ENCODE measurements at regions not wholly inside any gene's neighbourhood (a gene's known extent, or its start where the extent isn't known, plus 50 kb on each side); places are given as distances from the start of the nearest gene placed in this dataset.
"Not testable (repeated sequence)": the region's sequence is repeated elsewhere in the genome, so short reads cannot be mapped to it uniquely, and the experiment has no call there.

GRCh38 chr10:131825150-131825848 is 75.5 kb upstream of the PPP2R2D start:
- H3K36me3 Mint-ChIP-seq (ENCODE audit: low read depth): no peaks in the 10 kb centered on the region
- intact Hi-C loops (cut with micrococcal nuclease): no loop called here
- H3K4me1 Mint-ChIP-seq (ENCODE audit: low read depth): no peaks in the 10 kb centered on the region
- H3K27ac Mint-ChIP-seq: no peak overlapping the region
- peaks cover 9% of the 10 kb centered on the region for H3K27me3 Mint-ChIP-seq
- no peak overlapping the region for H3K4me3 Mint-ChIP-seq
- no peaks in the 10 kb centered on the region for H3K9me3 Mint-ChIP-seq

GRCh38 chr10:131825960-131826650 is 74.7 kb upstream of the PPP2R2D start:
- intact Hi-C loops (cut with micrococcal nuclease): no loop called here
- Mint-ChIP-seq H3K4me3 (no peak overlapping the region), H3K9me3 (no peaks in the 10 kb centered on the region), H3K27ac (no peak overlapping the region), H3K36me3 (ENCODE audit: low read depth) (no peaks in the 10 kb centered on the region), H3K4me1 (ENCODE audit: low read depth) (no peaks in the 10 kb centered on the region), H3K27me3 (peaks cover 9% of the 10 kb centered on the region)

GRCh38 chr10:131829156-131829930 is 71.5 kb upstream of the PPP2R2D start:
- Mint-ChIP-seq H3K27ac (no peak overlapping the region), H3K36me3 (ENCODE audit: low read depth) (no peaks in the 10 kb centered on the region), H3K27me3 (peaks cover 9% of the 10 kb centered on the region), H3K4me3 (no peak overlapping the region), H3K9me3 (no peaks in the 10 kb centered on the region), H3K4me1 (ENCODE audit: low read depth) (no peaks in the 10 kb centered on the region)
- intact Hi-C loops (cut with micrococcal nuclease): no loop called here

- Mint-ChIP-seq H3K27me3 (no peaks in the 10 kb centered on the region), H3K9me3 (no peaks in the 10 kb centered on the region), H3K4me1 (ENCODE audit: low read depth) (no peaks in the 10 kb centered on the region), H3K27ac (no peak overlapping the region), H3K4me3 (no peak overlapping the region), H3K36me3 (ENCODE audit: low read depth) (no peaks in the 10 kb centered on the region)
- intact Hi-C loops (cut with micrococcal nuclease): no loop called here
Measured at GRCh38 chr10:131830446-131831130, 70.2 kb upstream of the PPP2R2D start.

GRCh38 chr10:131831561-131831960 is 69.2 kb upstream of the PPP2R2D start:
- no peaks in the 10 kb centered on the region for H3K9me3 Mint-ChIP-seq
- H3K27me3 Mint-ChIP-seq: no peaks in the 10 kb centered on the region
- H3K36me3 Mint-ChIP-seq (ENCODE audit: low read depth): no peaks in the 10 kb centered on the region
- intact Hi-C loops (cut with micrococcal nuclease): no loop called here
- no peaks in the 10 kb centered on the region for H3K4me1 Mint-ChIP-seq (ENCODE audit: low read depth)
- H3K4me3 Mint-ChIP-seq: no peak overlapping the region
- H3K27ac Mint-ChIP-seq: no peak overlapping the region

- Mint-ChIP-seq H3K4me1 (ENCODE audit: low read depth) (no peaks in the 10 kb centered on the region), H3K4me3 (no peak overlapping the region), H3K27ac (no peak overlapping the region), H3K36me3 (ENCODE audit: low read depth) (no peaks in the 10 kb centered on the region), H3K9me3 (no peaks in the 10 kb centered on the region), H3K27me3 (no peaks in the 10 kb centered on the region)
- intact Hi-C loops (cut with micrococcal nuclease): no loop called here
Measured at GRCh38 chr10:131832056-131832685, 68.6 kb upstream of the PPP2R2D start.

- intact Hi-C loops (cut with micrococcal nuclease): no loop called here
- Mint-ChIP-seq H3K27me3 (no peaks in the 10 kb centered on the region), H3K4me3 (no peak overlapping the region), H3K4me1 (ENCODE audit: low read depth) (no peaks in the 10 kb centered on the region), H3K27ac (no peak overlapping the region), H3K36me3 (ENCODE audit: low read depth) (no peaks in the 10 kb centered on the region), H3K9me3 (no peaks in the 10 kb centered on the region)
Measured at GRCh38 chr10:131833013-131833412, 67.8 kb upstream of the PPP2R2D start.

DNA sequence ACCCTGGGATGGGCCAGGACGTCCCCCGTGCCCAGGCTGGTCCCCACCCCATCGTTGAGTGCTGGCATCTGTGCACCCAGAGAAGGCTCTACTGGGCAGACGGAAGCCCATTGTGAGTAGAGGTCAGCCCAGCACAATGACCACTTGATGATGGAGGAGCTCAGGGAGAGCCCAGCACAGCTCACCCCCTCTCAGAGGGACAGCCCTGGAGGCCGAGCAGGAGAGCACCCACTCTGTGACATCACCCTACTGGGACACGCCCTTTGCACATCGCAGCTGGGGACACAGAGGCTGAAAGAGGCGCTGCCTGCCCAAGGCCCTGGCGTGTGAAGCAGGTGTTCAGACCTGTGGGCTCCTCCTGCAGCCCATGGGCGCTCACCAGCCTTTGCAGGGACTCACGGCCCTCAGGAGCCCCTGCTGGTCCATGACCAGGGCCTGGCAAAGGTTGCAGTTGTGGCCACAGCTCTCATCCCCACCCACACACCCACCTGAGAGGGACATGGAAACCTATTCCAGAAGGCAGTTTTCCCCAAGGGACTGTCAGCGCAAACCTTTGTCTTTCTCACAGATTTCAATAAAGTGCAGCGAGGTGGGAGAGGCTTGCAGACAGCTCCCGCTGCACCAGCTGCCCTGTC is 67.2 kb upstream of the PPP2R2D start:
- no peak overlapping the region for H3K4me3 Mint-ChIP-seq
- H3K9me3 Mint-ChIP-seq: no peaks in the 10 kb centered on the region
- H3K36me3 Mint-ChIP-seq (ENCODE audit: low read depth): no peaks in the 10 kb centered on the region
- intact Hi-C loops (cut with micrococcal nuclease): no loop called here
- no peak overlapping the region for H3K27ac Mint-ChIP-seq
- no peaks in the 10 kb centered on the region for H3K27me3 Mint-ChIP-seq
- no peaks in the 10 kb centered on the region for H3K4me1 Mint-ChIP-seq (ENCODE audit: low read depth)

DNA sequence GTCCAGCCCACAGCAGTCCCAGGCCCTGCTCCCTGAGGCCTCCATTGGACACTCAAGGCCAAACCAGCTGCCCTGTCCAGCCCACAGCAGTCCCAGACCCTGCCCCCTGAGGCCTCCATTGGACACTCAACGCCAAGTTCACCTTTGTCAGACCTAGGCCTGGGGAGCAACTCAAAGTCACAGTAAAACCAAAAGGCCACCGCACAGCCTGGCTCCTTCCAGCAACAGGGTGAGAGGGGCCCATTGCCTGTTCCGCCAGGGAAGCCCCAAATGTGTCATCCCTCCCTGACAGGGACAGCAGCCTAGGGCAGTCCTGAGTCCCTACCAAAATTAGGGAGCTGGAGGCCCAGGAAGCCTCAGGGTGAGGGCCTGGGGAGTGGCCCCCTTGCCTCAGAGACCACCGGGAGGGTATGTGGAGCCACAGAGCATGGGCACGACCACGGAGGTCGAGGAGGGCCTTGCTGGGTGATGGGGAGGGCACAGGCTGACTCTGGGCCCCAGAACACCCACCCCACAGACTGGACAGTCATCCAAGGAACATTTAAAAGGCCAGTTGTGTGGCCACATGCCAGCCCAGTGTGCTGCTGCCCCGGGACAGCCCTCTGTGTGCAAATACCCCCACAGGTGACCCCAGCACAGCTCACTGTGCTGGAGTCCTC is 66.5 kb upstream of the PPP2R2D start:
- no peaks in the 10 kb centered on the region for H3K36me3 Mint-ChIP-seq (ENCODE audit: low read depth)
- H3K9me3 Mint-ChIP-seq: no peaks in the 10 kb centered on the region
- no peaks in the 10 kb centered on the region for H3K4me1 Mint-ChIP-seq (ENCODE audit: low read depth)
- H3K27ac Mint-ChIP-seq: no peak overlapping the region
- no peaks in the 10 kb centered on the region for H3K27me3 Mint-ChIP-seq
- no peak overlapping the region for H3K4me3 Mint-ChIP-seq
- intact Hi-C loops (cut with micrococcal nuclease): no loop called here

DNA sequence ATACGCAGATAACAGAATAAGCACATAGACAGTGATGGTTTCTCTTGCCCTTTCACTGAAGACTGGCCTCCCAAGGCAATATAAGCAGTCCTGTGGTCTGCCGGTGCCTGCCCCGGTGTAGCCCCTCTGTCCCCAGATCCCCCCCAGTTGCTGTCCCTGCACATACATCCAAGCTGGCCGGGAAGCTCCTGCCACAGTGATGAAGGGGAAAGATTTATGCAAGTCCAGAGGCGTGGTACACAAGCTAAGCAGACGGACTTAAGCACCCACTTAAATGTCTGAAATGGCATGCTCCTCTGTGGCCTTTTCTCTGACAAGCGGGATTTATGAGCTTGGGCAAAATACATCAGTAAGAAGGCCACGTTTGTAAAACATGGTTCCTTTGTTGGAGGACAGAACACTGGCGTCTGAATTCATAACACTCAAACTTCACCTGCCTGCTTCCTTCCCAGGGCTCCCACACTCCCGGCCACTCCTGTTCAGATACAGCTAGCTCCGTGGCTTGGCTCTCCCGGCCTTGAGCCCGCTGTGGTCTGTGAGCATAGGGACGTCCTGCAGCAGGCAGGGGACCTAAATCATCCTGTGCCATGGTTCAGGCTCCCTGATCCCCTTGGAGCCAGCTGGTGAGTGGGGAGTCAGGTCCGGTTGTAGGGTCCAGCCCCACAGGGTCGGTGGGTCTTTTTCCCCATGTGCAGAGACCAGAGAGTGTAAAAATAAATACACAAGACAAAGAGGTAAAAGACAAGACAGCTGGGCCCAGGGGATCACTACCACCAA is 61.7 kb upstream of the PPP2R2D start:
- Mint-ChIP-seq H3K9me3 (no peaks in the 10 kb centered on the region), H3K27me3 (no peaks in the 10 kb centered on the region), H3K27ac (no peak overlapping the region), H3K4me1 (ENCODE audit: low read depth) (no peaks in the 10 kb centered on the region), H3K36me3 (ENCODE audit: low read depth) (no peaks in the 10 kb centered on the region), H3K4me3 (no peak overlapping the region)
- intact Hi-C loops (cut with micrococcal nuclease): no loop called here

- H3K36me3 Mint-ChIP-seq (ENCODE audit: low read depth); H3K4me1 Mint-ChIP-seq (ENCODE audit: low read depth); H3K9me3 Mint-ChIP-seq: not testable (repeated sequence)
Measured at GRCh38 chr10:131839880-131840787, 60.7 kb upstream of the PPP2R2D start.

GRCh38 chr10:131840788-131841118 is 60.1 kb upstream of the PPP2R2D start:
- Mint-ChIP-seq H3K9me3 (no peaks in the 10 kb centered on the region), H3K4me1 (ENCODE audit: low read depth) (no peaks in the 10 kb centered on the region)

More at GRCh38 chr10:131839880-131840787, 60.7 kb upstream of the PPP2R2D start:
- H3K27me3 Mint-ChIP-seq; H3K4me3 Mint-ChIP-seq; H3K27ac Mint-ChIP-seq; intact Hi-C loops (cut with micrococcal nuclease): not testable (repeated sequence)

More at GRCh38 chr10:131840788-131841118, 60.1 kb upstream of the PPP2R2D start:
- Mint-ChIP-seq H3K27ac (no peak overlapping the region), H3K27me3 (no peaks in the 10 kb centered on the region), H3K36me3 (ENCODE audit: low read depth) (no peaks in the 10 kb centered on the region), H3K4me3 (no peak overlapping the region)
- intact Hi-C loops (cut with micrococcal nuclease): no loop called here

Measured in dendritic cell treated with granulocyte-macrophage colony-stimulating factor and Interleukin-4, amounts not matched to agents 40 ng/mL and 50 ng/mL, for 4 days (primary cell).